SK-N-SH (cell line): ENCODE measurements at regions not wholly inside any gene's neighbourhood (a gene's known extent, or its start where the extent isn't known, plus 50 kb on each side); places are given as distances from the start of the nearest gene placed in this dataset.

ENCODE experiments used
- CTCF ChIA-PET: fragments of 300-600, 350-600 bp; formaldehyde crosslinking; extraction: SDS; loops from one replicate; lab custom pipeline; 2021; lab: Yijun Ruan, JAX
- POLR2A ChIA-PET: fragments of 350-600 bp; sonication (Branson Sonifier 250); formaldehyde crosslinking; extraction: SDS; loops from one replicate; lab custom pipeline; 2020; ENCODE audit warnings: antibody characterized with exemption, inconsistent platforms; lab: Yijun Ruan, JAX
- DNase-seq: peaks from one replicate; pipeline ENCODE4 v3.0.0; 2012
- H2AFZ ChIP-seq: fragments of 200-600 bp; sonication (generic); 2 replicates; pipeline ENCODE4 v1.8.1; 2016; ENCODE audit warnings: antibody characterized with exemption, mild to moderate bottlenecking, low read depth
- H3F3A ChIP-seq: fragments of 200-600 bp; sonication (generic); replicated peaks from 2 replicates; pipeline ENCODE3; 2016; ENCODE audit warnings: antibody characterized with exemption, mild to moderate bottlenecking; ENCODE audit not compliant: insufficient read depth
- H3K27ac ChIP-seq, 2 experiments: fragments of 200-500 bp in 1 of 2; fragments of 200-600 bp in 1 of 2; sonication (Bioruptor generic) in 1 of 2; sonication (generic), shearing (Covaris generic) in 1 of 2; 2 replicates each; pipeline versions ENCODE4 v1.5.1 to v1.6.1; 2014 to 2016; ENCODE audit warnings: low read depth in 2 of 2, inconsistent platforms in 1 of 2, low read length in 1 of 2, mild to moderate bottlenecking in 1 of 2, mixed read lengths in 1 of 2
- H3K27me3 ChIP-seq: fragments of 200-600 bp; sonication (generic), shearing (Covaris generic); 2 replicates; pipeline ENCODE4 v1.6.1; 2016; ENCODE audit warnings: mixed run types; ENCODE audit not compliant: insufficient read depth
- H3K36me3 ChIP-seq, 2 experiments: fragments of 200-500 bp in 1 of 2; fragments of 200-600 bp in 1 of 2; sonication (Bioruptor generic) in 1 of 2; sonication (generic) in 1 of 2; replicated peaks in 1 of 2; 2 replicates each; pipeline versions ENCODE3 to v1.5.1; 2014 to 2016; ENCODE audit warnings: low read length in 1 of 2, mild to moderate bottlenecking in 1 of 2; ENCODE audit not compliant: insufficient read depth in 2 of 2, control insufficient read depth in 1 of 2
- H3K4me1 ChIP-seq, 2 experiments: fragments of 200-500 bp in 1 of 2; fragments of 200-600 bp in 1 of 2; sonication (Bioruptor generic) in 1 of 2; sonication (generic), shearing (Covaris generic) in 1 of 2; 2 replicates each; pipeline versions ENCODE4 v1.5.1 to v1.6.1; 2014 to 2016; ENCODE audit warnings: low read depth in 1 of 2, low read length in 1 of 2, mixed run types in 1 of 2; ENCODE audit not compliant: insufficient read depth in 2 of 2, control insufficient read depth in 1 of 2
- H3K4me2 ChIP-seq: fragments of 200-600 bp; sonication (generic), shearing (Covaris generic); 2 replicates; pipeline ENCODE4 v1.6.1; 2017; ENCODE audit warnings: mixed run types
- H3K4me3 ChIP-seq, 2 experiments: fragments of 200-500 bp in 1 of 2; fragments of 200-600 bp in 1 of 2; sonication (Bioruptor generic) in 1 of 2; sonication (generic), shearing (Covaris generic) in 1 of 2; 2 replicates each; pipeline versions ENCODE4 v1.5.1 to v1.8.1; 2014 to 2016; ENCODE audit warnings: low read depth in 2 of 2, inconsistent platforms in 1 of 2, low read length in 1 of 2, mild to moderate bottlenecking in 1 of 2, mixed read lengths in 1 of 2, moderate library complexity in 1 of 2
- H3K79me2 ChIP-seq: fragments of 200-600 bp; sonication (generic); 2 replicates; pipeline ENCODE4 v1.8.1; 2017; ENCODE audit warnings: mild to moderate bottlenecking; ENCODE audit not compliant: insufficient read depth
- H3K9ac ChIP-seq: fragments of 200-600 bp; sonication (generic); 2 replicates; pipeline ENCODE4 v1.6.1; 2017; ENCODE audit warnings: mixed run types
- H3K9me2 ChIP-seq: fragments of 200-600 bp; sonication (generic); 2 replicates; pipeline ENCODE4 v1.6.1; 2017; ENCODE audit warnings: mixed run types
- H3K9me3 ChIP-seq: fragments of 200-600 bp; sonication (generic); 2 replicates; pipeline ENCODE4 v1.6.1; 2017; ENCODE audit warnings: mixed run types, mild to moderate bottlenecking, moderate library complexity
- H4K20me1 ChIP-seq: fragments of 200-600 bp; sonication (generic); 2 replicates; pipeline ENCODE4 v1.6.1; 2017; ENCODE audit warnings: mild to moderate bottlenecking, mixed run types; ENCODE audit not compliant: insufficient read depth
- CHD2 ChIP-seq: fragments of 150-350 bp; IDR thresholded peaks from 2 replicates; pipeline ENCODE4 v1.6.1; 2018; ENCODE audit warnings: low read length; ENCODE audit not compliant: partially characterized antibody
- ELF1 ChIP-seq: IDR thresholded peaks from 2 replicates; pipeline ENCODE4 v1.4.0; 2012
- EP300 ChIP-seq, 2 experiments: IDR thresholded peaks; 2 replicates each; pipeline versions ENCODE4 v1.4.0 to v1.6.1; 2012; ENCODE audit warnings: borderline replicate concordance in 1 of 2, low read depth in 1 of 2, low read length in 1 of 2
- EZH2phosphoT487 ChIP-seq: fragments of 200-600 bp; sonication (generic); IDR thresholded peaks from 2 replicates; pipeline ENCODE4 v1.6.1; 2017; ENCODE audit warnings: low read depth, mixed run types, mild to moderate bottlenecking, antibody characterized with exemption, moderate library complexity, borderline replicate concordance
- FOSL2 ChIP-seq: IDR thresholded peaks from 2 replicates; pipeline ENCODE4 v1.4.0; 2012; ENCODE audit warnings: low read depth, mild to moderate bottlenecking, moderate library complexity, borderline replicate concordance
- FOXJ3 ChIP-seq: sonication (generic); formaldehyde crosslinking; IDR thresholded peaks from 2 replicates; pipeline ENCODE4 v1.5.1; 2020; ENCODE audit warnings: mild to moderate bottlenecking, missing genetic modification reagents
- GABPA ChIP-seq: IDR thresholded peaks from 2 replicates; pipeline ENCODE4 v1.4.0; 2012; ENCODE audit warnings: low read depth, mild to moderate bottlenecking
- JUND ChIP-seq: IDR thresholded peaks from 2 replicates; pipeline ENCODE4 v1.4.0; 2012
- RCOR1 ChIP-seq: fragments of 150-350 bp; IDR thresholded peaks from 2 replicates; pipeline ENCODE4 v1.6.1; 2017; ENCODE audit warnings: antibody characterized with exemption, low read length
- SIN3A ChIP-seq: IDR thresholded peaks from 2 replicates; pipeline ENCODE4 v1.6.1; 2012; ENCODE audit warnings: low read depth, mild to moderate bottlenecking, low read length, moderate library complexity, borderline replicate concordance
- TAF1 ChIP-seq: IDR thresholded peaks from 2 replicates; pipeline ENCODE4 v1.6.1; 2012; ENCODE audit warnings: low read depth, mild to moderate bottlenecking, low read length, moderate library complexity, borderline replicate concordance
- TCF12 ChIP-seq: IDR thresholded peaks from 2 replicates; pipeline ENCODE4 v1.4.0; 2012
- TEAD4 ChIP-seq: IDR thresholded peaks from 2 replicates; pipeline ENCODE4 v1.4.0; 2012; ENCODE audit warnings: mild to moderate bottlenecking, borderline replicate concordance; ENCODE audit not compliant: insufficient read depth
- YY1 ChIP-seq: IDR thresholded peaks from 2 replicates; pipeline ENCODE4 v1.4.0; 2012; ENCODE audit warnings: low read depth, mild to moderate bottlenecking
- WGBS: methylation state at CpG from one replicate; pipeline ENCODE4 v1.1.6; 2017; ENCODE audit warnings: low lambda C conversion rate; 5-methylcytosine and 5-hydroxymethylcytosine counted together
- TF ChIP-seq, protein P1 (sequence below): fragments of 150-350 bp; IDR thresholded peaks from 2 replicates; pipeline ENCODE4 v1.6.1; 2016; ENCODE audit warnings: mild to moderate bottlenecking, low read depth, low read length
- TF ChIP-seq, protein P2 (sequence below): IDR thresholded peaks from 2 replicates; pipeline ENCODE4 v1.4.0; 2012; ENCODE audit warnings: low read depth, borderline replicate concordance
- TF ChIP-seq, protein P3 (sequence below): IDR thresholded peaks from 2 replicates; pipeline ENCODE4; 2012
- TF ChIP-seq, protein P4 (sequence below): IDR thresholded peaks from 2 replicates; pipeline ENCODE4 v1.6.1; 2012; ENCODE audit warnings: mild to moderate bottlenecking, low read depth, low read length, moderate library complexity
- TF ChIP-seq, protein P5 (sequence below): fragments of 150-350 bp; IDR thresholded peaks from 2 replicates; pipeline ENCODE4 v1.6.1; 2017; ENCODE audit warnings: antibody characterized with exemption, low read length, low read depth, borderline replicate concordance
- TF ChIP-seq, protein P6 (sequence below): fragments of 200-600 bp; sonication (generic); IDR thresholded peaks from 2 replicates; pipeline ENCODE4 v1.6.1; 2017; ENCODE audit warnings: antibody characterized with exemption, mild to moderate bottlenecking, moderate library complexity

DNA sequence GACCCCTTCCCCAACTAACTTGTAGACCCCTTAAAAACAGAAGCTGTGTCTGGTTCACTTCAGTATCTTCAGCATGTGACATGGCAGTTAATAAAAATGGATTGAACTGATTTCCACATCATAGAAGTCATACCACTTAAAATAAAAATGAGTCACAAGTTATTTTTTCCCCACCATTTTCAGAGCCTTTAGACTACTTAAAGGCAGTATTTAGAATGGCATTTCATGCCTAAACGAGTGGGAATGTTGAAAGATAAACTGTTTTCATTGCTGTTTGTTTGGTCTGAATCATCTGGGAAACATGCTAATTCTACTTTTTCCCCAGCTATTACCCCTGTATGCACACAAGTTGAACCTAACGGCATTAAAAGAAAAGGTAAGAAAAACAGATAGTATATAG is 324.0 kb downstream of the RAB38 start:
- no peaks in the 10 kb centered on the region for H3K27me3 ChIP-seq
- no peaks in the 10 kb centered on the region for H3K9me3 ChIP-seq
- H3K4me1 ChIP-seq = no peaks in the 10 kb centered on the region
- no peaks in the 10 kb centered on the region for H3K9me2 ChIP-seq
- no peaks in the 10 kb centered on the region for H3F3A ChIP-seq
- POLR2A ChIA-PET = no interaction called here
- DNase-seq = no peak
- TF ChIP-seq JUND (no peak), GABPA (no peak), EZH2phosphoT487 (no peak), TAF1 (no peak), YY1 (no peak), RCOR1 (no peak), ELF1 (no peak), SIN3A (no peak), FOXJ3 (CRISPR knock-in tag) (no peak), EP300 (IDR thresholded peaks at IDR 0.05; ENCODE audit: borderline replicate concordance in 1 of 2, low read depth in 1 of 2, low read length in 1 of 2) (no peak), CHD2 (no peak), FOSL2 (no peak), TEAD4 (no peak), TCF12 (no peak)
- TF ChIP-seq, protein P1, sequence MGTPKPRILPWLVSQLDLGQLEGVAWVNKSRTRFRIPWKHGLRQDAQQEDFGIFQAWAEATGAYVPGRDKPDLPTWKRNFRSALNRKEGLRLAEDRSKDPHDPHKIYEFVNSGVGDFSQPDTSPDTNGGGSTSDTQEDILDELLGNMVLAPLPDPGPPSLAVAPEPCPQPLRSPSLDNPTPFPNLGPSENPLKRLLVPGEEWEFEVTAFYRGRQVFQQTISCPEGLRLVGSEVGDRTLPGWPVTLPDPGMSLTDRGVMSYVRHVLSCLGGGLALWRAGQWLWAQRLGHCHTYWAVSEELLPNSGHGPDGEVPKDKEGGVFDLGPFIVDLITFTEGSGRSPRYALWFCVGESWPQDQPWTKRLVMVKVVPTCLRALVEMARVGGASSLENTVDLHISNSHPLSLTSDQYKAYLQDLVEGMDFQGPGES = no peak
- TF ChIP-seq, protein P2, sequence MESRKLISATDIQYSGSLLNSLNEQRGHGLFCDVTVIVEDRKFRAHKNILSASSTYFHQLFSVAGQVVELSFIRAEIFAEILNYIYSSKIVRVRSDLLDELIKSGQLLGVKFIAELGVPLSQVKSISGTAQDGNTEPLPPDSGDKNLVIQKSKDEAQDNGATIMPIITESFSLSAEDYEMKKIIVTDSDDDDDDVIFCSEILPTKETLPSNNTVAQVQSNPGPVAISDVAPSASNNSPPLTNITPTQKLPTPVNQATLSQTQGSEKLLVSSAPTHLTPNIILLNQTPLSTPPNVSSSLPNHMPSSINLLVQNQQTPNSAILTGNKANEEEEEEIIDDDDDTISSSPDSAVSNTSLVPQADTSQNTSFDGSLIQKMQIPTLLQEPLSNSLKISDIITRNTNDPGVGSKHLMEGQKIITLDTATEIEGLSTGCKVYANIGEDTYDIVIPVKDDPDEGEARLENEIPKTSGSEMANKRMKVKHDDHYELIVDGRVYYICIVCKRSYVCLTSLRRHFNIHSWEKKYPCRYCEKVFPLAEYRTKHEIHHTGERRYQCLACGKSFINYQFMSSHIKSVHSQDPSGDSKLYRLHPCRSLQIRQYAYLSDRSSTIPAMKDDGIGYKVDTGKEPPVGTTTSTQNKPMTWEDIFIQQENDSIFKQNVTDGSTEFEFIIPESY = no peak
- TF ChIP-seq, protein P3, sequence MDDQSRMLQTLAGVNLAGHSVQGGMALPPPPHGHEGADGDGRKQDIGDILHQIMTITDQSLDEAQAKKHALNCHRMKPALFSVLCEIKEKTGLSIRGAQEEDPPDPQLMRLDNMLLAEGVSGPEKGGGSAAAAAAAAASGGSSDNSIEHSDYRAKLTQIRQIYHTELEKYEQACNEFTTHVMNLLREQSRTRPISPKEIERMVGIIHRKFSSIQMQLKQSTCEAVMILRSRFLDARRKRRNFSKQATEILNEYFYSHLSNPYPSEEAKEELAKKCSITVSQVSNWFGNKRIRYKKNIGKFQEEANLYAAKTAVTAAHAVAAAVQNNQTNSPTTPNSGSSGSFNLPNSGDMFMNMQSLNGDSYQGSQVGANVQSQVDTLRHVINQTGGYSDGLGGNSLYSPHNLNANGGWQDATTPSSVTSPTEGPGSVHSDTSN = no peak
- TF ChIP-seq, protein P4, sequence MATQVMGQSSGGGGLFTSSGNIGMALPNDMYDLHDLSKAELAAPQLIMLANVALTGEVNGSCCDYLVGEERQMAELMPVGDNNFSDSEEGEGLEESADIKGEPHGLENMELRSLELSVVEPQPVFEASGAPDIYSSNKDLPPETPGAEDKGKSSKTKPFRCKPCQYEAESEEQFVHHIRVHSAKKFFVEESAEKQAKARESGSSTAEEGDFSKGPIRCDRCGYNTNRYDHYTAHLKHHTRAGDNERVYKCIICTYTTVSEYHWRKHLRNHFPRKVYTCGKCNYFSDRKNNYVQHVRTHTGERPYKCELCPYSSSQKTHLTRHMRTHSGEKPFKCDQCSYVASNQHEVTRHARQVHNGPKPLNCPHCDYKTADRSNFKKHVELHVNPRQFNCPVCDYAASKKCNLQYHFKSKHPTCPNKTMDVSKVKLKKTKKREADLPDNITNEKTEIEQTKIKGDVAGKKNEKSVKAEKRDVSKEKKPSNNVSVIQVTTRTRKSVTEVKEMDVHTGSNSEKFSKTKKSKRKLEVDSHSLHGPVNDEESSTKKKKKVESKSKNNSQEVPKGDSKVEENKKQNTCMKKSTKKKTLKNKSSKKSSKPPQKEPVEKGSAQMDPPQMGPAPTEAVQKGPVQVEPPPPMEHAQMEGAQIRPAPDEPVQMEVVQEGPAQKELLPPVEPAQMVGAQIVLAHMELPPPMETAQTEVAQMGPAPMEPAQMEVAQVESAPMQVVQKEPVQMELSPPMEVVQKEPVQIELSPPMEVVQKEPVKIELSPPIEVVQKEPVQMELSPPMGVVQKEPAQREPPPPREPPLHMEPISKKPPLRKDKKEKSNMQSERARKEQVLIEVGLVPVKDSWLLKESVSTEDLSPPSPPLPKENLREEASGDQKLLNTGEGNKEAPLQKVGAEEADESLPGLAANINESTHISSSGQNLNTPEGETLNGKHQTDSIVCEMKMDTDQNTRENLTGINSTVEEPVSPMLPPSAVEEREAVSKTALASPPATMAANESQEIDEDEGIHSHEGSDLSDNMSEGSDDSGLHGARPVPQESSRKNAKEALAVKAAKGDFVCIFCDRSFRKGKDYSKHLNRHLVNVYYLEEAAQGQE = no peak
- TF ChIP-seq, protein P5, sequence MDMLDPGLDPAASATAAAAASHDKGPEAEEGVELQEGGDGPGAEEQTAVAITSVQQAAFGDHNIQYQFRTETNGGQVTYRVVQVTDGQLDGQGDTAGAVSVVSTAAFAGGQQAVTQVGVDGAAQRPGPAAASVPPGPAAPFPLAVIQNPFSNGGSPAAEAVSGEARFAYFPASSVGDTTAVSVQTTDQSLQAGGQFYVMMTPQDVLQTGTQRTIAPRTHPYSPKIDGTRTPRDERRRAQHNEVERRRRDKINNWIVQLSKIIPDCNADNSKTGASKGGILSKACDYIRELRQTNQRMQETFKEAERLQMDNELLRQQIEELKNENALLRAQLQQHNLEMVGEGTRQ = no peak
- TF ChIP-seq, protein P6, sequence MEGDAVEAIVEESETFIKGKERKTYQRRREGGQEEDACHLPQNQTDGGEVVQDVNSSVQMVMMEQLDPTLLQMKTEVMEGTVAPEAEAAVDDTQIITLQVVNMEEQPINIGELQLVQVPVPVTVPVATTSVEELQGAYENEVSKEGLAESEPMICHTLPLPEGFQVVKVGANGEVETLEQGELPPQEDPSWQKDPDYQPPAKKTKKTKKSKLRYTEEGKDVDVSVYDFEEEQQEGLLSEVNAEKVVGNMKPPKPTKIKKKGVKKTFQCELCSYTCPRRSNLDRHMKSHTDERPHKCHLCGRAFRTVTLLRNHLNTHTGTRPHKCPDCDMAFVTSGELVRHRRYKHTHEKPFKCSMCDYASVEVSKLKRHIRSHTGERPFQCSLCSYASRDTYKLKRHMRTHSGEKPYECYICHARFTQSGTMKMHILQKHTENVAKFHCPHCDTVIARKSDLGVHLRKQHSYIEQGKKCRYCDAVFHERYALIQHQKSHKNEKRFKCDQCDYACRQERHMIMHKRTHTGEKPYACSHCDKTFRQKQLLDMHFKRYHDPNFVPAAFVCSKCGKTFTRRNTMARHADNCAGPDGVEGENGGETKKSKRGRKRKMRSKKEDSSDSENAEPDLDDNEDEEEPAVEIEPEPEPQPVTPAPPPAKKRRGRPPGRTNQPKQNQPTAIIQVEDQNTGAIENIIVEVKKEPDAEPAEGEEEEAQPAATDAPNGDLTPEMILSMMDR = no peak
- H3K9ac ChIP-seq = no peak overlapping the region
- CTCF ChIA-PET = no interaction called here
- H3K27ac ChIP-seq = no peak overlapping the region
- 2% methylated on average over 2 of the region's 2 CpGs for WGBS
- no peaks in the 10 kb centered on the region for H3K79me2 ChIP-seq
- no peak overlapping the region for H3K4me2 ChIP-seq
- no peak overlapping the region for H2AFZ ChIP-seq
- no peaks in the 10 kb centered on the region for H3K36me3 ChIP-seq
- H4K20me1 ChIP-seq = no peaks in the 10 kb centered on the region
- no peak overlapping the region for H3K4me3 ChIP-seq
